GM12891 (cell line): ENCODE measurements at regions not wholly inside any gene's neighbourhood (a gene's known extent, or its start where the extent isn't known, plus 50 kb on each side); places are given as distances from the start of the nearest gene placed in this dataset.

Experiments
- PAX5 ChIP-seq: IDR thresholded peaks from 2 replicates; pipeline ENCODE4 v1.6.1; 2011; ENCODE audit warnings: low read length, moderate library complexity, mild to moderate bottlenecking; ENCODE audit not compliant: insufficient read depth, severe bottlenecking
- POLR2A ChIP-seq: IDR thresholded peaks from 2 replicates; pipeline ENCODE4 v1.6.1; 2011; ENCODE audit warnings: low read depth, low read length, control low read depth
- POLR2AphosphoS5 ChIP-seq: IDR thresholded peaks from 2 replicates; pipeline ENCODE4 v1.6.1; 2011; ENCODE audit warnings: low read depth, low read length, control low read depth
- POU2F2 ChIP-seq: IDR thresholded peaks from 2 replicates; pipeline ENCODE4 v1.6.1; 2011; ENCODE audit warnings: low read depth, mild to moderate bottlenecking, control low read depth, low read length, moderate library complexity
- SPI1 ChIP-seq: IDR thresholded peaks from 2 replicates; pipeline ENCODE4 v1.6.1; 2011; ENCODE audit warnings: low read depth, low read length, control low read depth
- TAF1 ChIP-seq: IDR thresholded peaks from 2 replicates; pipeline ENCODE4 v1.6.1; 2011; ENCODE audit warnings: low read depth, low read length, control low read depth

DNA sequence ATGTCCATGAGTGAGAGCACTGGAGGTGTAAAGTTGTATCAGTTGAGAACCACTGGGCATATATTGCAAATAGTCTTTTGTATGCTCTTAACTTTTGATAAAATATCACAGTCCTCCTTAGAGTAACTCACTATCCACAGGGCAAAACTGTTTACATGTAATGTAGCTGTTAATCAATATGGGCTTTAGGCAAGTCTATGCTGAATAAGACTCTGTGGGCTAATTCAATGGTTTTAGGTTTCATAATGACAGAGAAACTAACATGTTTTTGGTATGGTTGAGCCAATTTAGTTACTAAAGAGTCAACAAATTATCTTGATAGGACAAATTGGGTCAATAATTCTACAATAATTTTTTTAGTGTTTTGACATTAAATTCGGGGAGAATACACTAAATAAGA lies 1134.9 kb upstream of the FAM98A start:
- no peak for TF ChIP-seq POLR2A
- no peak for TF ChIP-seq TAF1
- TF ChIP-seq POLR2AphosphoS5, result no peak
- no peak for TF ChIP-seq PAX5
- no peak for TF ChIP-seq POU2F2
- no peak for TF ChIP-seq SPI1
